SU-DHL-6 (cell line): ENCODE measurements at regions not wholly inside any gene's neighbourhood (a gene's known extent, or its start where the extent isn't known, plus 50 kb on each side); places are given as distances from the start of the nearest gene placed in this dataset.

ENCODE experiments used
- CTCF ChIP-seq: fragments of 200-600 bp; sonication (generic); IDR thresholded peaks from one replicate; pipeline ENCODE4 v1.5.1; 2017; ENCODE audit warnings: antibody characterized with exemption, mild to moderate bottlenecking, low read length, moderate library complexity; ENCODE audit not compliant: insufficient read depth, poor library complexity, severe bottlenecking
- EZH2phosphoT487 ChIP-seq: fragments of 200-600 bp; sonication (generic), shearing (Covaris generic); conservative IDR thresholded peaks from 2 replicates; pipeline ENCODE4 v1.6.1; 2018; ENCODE audit warnings: mild to moderate bottlenecking, antibody characterized with exemption, low read length, moderate library complexity, mixed read lengths

- TF ChIP-seq CTCF (no peak), EZH2phosphoT487 (no peak)
Observed at GRCh38 chr18:29156531-29156930, 979.6 kb upstream of the CDH2 start.
